ENCODE measurements at regions not wholly inside any gene's neighbourhood (a gene's known extent, or its start where the extent isn't known, plus 50 kb on each side); places are given as distances from the start of the nearest gene placed in this dataset.

- no peak for DNase-seq
These were observed 180.7 kb upstream of the TENM3 start for GRCh38 chr4:182062458-182062857.

GRCh38 chr4:182062936-182063335, 180.3 kb upstream of the TENM3 start:
- no peak for DNase-seq

GRCh38 chr4:182063651-182064050, 179.6 kb upstream of the TENM3 start:
- DNase-seq, result no peak

- no peak for DNase-seq
These were observed 177.9 kb upstream of the TENM3 start for GRCh38 chr4:182065255-182065654.

GRCh38 chr4:182066037-182066436, 177.2 kb upstream of the TENM3 start:
- DNase-seq, result no peak

GRCh38 chr4:182067828-182068227, 175.4 kb upstream of the TENM3 start:
- no peak for DNase-seq

- no peak for DNase-seq
These were observed 174.3 kb upstream of the TENM3 start for GRCh38 chr4:182068920-182069319.

GRCh38 chr4:182073278-182073677, 169.9 kb upstream of the TENM3 start:
- DNase-seq, result no peak

GRCh38 chr4:182074139-182074538, 169.1 kb upstream of the TENM3 start:
- no peak for DNase-seq

GRCh38 chr4:182074810-182075209, 168.4 kb upstream of the TENM3 start:
- DNase-seq, result no peak

GRCh38 chr4:182082910-182083309, 160.3 kb upstream of the TENM3 start:
- no peak for DNase-seq

- DNase-seq, result no peak
These were observed 159.4 kb upstream of the TENM3 start for GRCh38 chr4:182083671-182084410.

- no peak for DNase-seq
These were observed 158.1 kb upstream of the TENM3 start for GRCh38 chr4:182085051-182085480.

- DNase-seq, result no peak
These were observed 153.9 kb upstream of the TENM3 start for GRCh38 chr4:182089326-182089725.

GRCh38 chr4:182090186-182090585, 153.0 kb upstream of the TENM3 start:
- DNase-seq, result no peak

GRCh38 chr4:182091128-182091527, 152.1 kb upstream of the TENM3 start:
- DNase-seq, result no peak

- no peak for DNase-seq
These were observed 149.8 kb upstream of the TENM3 start for GRCh38 chr4:182093431-182093831.

GRCh38 chr4:182093935-182094334, 149.3 kb upstream of the TENM3 start:
- no peak for DNase-seq

GRCh38 chr4:182101618-182102017, 141.6 kb upstream of the TENM3 start:
- DNase-seq, result no peak

- DNase-seq, result no peak
These were observed 140.6 kb upstream of the TENM3 start for GRCh38 chr4:182102576-182102975.

GRCh38 chr4:182103614-182104319, 139.4 kb upstream of the TENM3 start:
- no peak for DNase-seq

GRCh38 chr4:182105416-182105815, 137.8 kb upstream of the TENM3 start:
- no peak for DNase-seq

- DNase-seq, result no peak
These were observed 135.3 kb upstream of the TENM3 start for GRCh38 chr4:182107931-182108330.

GRCh38 chr4:182111586-182111985, 131.6 kb upstream of the TENM3 start:
- DNase-seq, result no peak

GRCh38 chr4:182113779-182114178, 129.4 kb upstream of the TENM3 start:
- no peak for DNase-seq

Measured in left hindlimb (tissue), 1 donor.